ENCODE measurements at regions not wholly inside any gene's neighbourhood (a gene's known extent, or its start where the extent isn't known, plus 50 kb on each side); places are given as distances from the start of the nearest gene placed in this dataset.
A peak's percentile ranks its signal among the peaks of the same experiment; 100 is the strongest.

DNA sequence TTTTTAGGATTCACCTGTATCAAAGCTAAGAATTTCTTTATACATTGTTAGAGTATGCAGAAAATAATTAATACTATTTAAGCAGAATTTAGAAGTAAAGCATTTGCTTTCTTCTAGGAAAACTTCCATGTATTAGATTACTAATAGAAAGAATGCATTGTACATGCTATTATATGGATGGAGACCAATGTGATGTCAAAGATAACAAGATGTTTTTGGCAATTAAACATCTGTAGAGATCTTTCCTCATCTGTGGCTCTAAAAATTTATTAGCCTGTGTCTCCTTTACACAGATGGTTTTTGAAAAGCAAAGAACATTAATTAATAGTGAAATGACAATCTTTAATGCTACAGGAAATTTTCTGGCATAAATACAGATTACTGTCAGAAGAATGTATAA, 198.4 kb upstream of the CCDC179 start:
- DNase-seq = no peak

DNA sequence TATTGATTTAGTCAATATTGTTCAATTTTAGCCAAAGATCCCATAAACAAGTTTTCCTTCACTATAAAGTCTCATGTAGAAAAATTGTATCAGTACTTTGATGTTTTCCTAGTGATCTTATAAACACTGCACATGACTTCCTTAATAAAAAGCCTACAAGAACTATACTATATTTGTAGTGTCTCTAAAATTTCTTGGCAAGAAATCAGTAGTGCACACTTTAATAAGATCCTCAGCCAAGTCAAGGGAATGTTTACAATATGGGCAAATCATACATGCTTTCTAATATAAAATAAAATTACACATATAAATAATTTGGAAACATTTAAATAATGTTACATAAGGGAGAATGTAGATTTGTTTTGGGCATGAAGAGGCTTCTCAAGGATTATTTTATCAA, 203.0 kb upstream of the CCDC179 start:
- DNase-seq = no peak

DNA sequence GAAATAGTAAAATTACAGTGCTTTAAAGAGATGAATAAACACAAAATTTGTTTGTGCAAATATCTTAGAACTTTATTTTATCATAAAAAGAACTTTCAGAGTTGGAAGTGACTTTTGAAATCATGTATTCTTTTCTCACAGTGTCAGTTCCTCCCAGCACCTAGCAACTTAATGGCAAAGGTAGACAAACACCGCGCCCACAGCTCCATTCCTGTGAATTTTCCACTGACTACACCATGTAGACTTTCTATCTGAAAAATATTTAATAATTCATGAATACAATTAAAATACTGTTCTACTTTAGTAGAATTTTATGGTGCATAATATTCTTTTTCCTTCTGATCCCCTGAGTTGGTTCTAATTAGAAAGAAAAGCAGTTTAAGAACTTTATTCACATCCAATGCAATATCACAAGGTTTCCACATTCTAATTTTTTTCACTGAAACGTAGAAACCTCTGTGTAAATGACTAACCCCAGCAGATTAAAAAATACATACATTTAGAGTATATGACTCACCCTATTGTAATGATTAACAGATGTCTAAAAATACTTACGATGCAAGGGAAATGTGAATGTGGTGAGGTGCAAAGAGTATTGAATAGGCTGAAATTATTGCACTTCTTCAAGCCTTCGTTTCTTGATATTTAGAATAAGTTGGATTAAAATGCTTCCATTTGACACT, 218.2 kb upstream of the CCDC179 start:
- DNase-seq = no peak

GRCh38 chr11:23079382-23079813, 219.1 kb upstream of the CCDC179 start:
- no peak for DNase-seq

- DNase-seq = no peak
Observed at GRCh38 chr11:23087407-23087806, 227.1 kb upstream of the CCDC179 start.

DNA sequence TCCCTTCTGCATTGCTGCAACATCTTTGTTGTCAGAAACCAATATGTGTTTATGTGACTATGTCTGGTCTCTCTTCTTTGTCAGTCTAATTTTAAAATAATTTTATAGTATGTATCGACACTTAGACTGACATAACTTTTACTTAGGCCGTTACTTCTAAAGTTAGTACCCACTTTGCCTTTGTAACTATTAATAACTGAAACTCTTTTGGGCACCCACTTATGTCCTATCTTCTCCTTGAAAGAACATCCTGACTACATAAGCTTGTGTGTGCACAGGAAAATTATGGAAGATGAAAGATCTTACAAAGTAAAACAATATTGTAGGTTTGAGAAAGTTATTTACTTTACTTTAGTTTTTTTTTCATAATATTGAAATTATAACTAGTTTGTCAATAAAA, 230.4 kb upstream of the CCDC179 start:
- no peak for DNase-seq

DNA sequence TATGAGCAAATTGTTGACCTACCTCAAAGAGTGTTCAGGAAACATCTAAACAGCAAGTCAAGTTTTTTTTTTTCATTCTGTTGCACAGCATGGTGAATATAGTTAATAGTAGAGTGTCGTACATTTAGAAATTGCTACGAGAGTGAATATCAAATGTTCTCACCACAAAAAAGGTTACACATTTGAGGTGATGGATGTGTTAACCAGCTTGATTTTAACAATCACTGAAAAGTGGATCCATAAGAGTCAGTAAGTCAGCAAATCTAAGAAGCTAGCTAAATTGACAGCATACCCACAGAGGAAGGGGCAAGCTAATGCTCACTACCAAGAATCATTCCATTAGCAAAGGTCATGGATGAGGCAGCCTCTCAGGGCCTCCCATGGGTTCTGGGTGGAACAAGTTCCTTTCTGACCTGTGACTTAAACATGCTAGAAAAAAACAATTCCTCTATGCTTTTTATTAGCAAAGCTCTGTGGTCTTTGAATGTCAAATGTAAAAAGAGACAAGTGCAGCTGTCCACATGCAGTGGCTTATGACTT, 235.4 kb upstream of the CCDC179 start:
- DNase-seq = no peak

- no peak for DNase-seq
Observed at GRCh38 chr11:23097891-23098290, 237.6 kb upstream of the CCDC179 start.

GRCh38 chr11:23099256-23099655, 239.0 kb upstream of the CCDC179 start:
- DNase-seq = no peak

DNA sequence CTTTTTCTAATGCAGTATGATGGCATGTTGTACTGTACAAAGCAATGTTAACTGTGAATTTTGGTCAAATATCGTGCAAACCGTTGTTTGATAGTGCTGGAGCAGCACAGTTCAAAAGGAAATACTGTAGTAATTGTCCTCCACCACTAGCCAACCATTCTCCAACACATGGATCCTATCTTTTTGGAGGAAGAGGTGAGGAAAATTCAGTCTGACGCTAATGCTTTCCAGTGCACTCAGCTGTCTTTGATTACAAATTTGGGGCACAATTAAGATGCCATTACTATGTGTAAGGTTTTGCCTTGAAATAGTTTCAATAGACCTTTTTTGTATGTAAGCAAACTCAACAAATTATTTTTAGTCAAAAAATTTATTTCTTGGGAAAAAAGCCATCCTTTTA, 240.5 kb upstream of the CCDC179 start:
- DNase-seq = no peak

GRCh38 chr11:23103416-23103815, 243.1 kb upstream of the CCDC179 start:
- no peak for DNase-seq

GRCh38 chr11:23111527-23111926, 251.3 kb upstream of the CCDC179 start:
- no peak for DNase-seq

DNA sequence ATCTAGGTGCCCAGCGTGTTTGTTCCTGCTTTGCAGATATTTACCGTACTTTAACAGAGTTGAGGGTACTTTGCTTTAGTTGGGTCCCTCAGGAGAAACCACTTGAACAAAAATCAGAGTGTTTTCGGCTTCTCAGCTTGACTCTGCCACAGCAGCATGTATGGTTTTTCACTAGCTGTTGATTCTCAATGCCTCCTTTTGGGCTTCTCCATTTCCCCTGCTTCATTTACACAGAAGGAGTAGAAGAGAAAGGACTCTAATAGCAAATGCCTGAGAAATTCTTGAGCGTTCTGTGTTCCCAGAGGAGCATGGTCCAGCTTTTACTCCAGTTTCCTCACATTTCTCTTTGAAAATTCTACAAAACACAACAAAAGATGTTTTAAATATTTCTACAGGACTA, 252.1 kb upstream of the CCDC179 start:
- no peak for DNase-seq

GRCh38 chr11:23112987-23113886, 253.0 kb upstream of the CCDC179 start:
- DNase-seq = peak; percentile 55

DNA sequence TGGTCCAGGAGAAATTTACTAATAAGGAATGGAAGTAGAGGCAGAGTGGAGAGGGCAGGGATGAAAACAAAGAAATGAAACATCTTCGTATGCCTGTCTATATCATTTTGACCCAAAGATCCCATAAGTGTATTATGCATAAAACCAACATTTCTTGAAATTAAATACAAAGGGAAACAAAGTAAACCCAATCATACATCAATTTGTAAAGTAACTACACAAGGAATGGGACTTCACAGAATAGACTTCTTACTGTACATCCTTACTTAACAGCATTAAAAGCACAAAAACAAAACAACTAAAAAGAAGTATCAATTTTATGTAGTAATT, 253.6 kb upstream of the CCDC179 start:
- DNase-seq = no peak

GRCh38 chr11:23123753-23124152, 263.5 kb upstream of the CCDC179 start:
- DNase-seq = no peak

GRCh38 chr11:23124249-23124648, 264.0 kb upstream of the CCDC179 start:
- DNase-seq = no peak

DNA sequence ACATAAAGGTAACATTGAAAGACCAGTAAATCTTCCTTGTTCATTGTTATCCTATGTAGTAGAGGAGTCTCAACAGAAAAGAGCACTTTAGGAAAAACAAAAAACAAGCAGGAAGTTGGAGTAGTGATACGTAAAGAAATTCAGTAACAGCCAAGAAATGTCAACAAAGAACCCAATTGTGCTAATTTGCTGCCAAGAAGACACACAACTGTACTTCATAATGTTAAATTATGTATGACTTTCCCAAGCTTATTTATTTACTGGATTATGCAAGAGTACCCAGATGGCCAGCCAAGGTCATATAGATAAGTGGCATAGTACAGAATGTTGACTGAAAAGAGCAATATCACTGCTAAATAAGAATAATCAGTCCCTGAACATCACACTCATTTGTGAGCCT, 264.7 kb upstream of the CCDC179 start:
- no peak for DNase-seq

DNA sequence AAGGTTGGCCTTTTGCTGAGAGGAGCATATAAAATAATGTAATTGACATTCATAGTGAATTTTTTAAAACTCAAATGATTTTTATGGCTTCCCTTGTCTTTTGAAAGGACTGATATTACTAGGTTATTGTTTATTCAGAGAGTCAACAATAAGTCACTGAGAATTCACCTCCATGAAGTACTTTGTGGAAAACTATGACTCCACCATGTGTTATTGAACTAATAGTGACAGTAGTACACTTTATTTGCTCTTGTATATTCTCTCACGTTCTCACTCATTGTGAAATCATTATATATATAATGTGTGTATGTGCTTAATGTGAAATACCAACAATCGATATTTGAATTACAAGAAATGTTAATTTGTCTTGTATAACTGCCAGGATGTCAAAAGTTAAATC, 267.4 kb upstream of the CCDC179 start:
- no peak for DNase-seq

GRCh38 chr11:23134627-23135026, 274.4 kb upstream of the CCDC179 start:
- no peak for DNase-seq

DNA sequence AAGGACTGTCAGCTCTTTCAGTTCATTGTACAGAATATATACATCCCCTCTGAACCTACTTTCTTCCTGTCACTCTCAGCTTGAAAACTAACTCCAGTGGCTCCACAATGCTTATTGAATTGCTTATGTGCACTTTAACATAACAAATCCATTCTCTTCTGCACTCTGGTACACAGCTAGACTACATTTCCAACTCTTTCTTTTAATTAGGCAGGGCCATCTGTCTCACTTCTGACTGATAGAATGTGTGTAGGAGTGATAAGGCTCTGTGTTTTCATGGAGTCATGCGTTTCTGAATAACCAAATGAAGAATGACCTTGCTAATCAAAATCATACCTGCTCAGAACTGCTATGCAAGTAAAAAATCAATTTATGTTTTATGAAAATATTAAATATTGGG, 278.5 kb upstream of the CCDC179 start:
- DNase-seq = no peak

- DNase-seq = peak; percentile 6
Observed at GRCh38 chr11:23143022-23143421, 282.7 kb upstream of the CCDC179 start.

DNA sequence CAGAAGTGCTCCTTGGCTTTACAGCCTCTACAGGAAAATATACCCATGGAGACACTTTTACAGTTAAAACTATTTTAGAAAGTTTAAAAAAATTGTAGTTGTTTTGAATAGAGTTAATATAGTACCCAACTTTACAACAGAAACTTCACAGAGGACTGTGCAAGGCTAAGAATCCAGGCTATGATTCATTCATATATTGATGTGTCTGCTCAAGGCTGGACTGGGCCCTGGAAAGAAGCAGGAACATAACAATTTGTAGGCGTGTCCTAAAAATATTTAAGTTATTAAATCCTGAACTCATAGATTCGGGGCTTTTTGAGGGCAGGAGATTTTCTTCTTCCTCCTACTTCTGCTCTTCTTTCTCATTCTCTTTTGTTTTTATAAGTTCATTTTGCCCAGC, 291.5 kb upstream of the CCDC179 start:
- DNase-seq = no peak

DNA sequence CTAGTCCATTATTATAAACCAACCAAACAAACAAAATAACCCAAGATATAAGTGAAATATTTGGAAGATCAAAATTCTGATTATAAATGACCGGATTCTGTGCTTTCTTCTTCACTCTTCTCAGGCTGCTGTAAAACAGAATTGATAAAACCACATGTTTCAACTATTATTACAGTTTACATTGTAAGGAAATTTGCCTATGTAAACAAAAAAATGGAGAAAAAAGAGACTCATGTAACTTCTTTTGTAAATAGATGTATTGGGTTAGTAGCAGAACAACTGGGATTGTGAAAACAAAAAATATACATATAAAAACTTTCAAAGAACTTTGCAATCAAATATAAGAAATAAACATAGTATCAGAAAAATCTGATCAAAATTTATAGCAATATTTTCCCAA, 295.2 kb upstream of the CCDC179 start:
- no peak for DNase-seq
